Stomach (tissue), 8 donors: ENCODE measurements at regions not wholly inside any gene's neighbourhood (a gene's known extent, or its start where the extent isn't known, plus 50 kb on each side); places are given as distances from the start of the nearest gene placed in this dataset.

ENCODE experiments used
- DNase-seq, 2 donors: peaks; one replicate each; pipeline versions ENCODE4 v3.0.0 to v3.0.0-alpha.2; 2013 to 2019
- H3K27ac ChIP-seq, 5 donors: fragments of 200-600 bp in 4 of 5; sonication (generic) in 4 of 5; one replicate each; pipeline ENCODE4 v1.5.1; 2013 to 2019; ENCODE audit warnings: mild to moderate bottlenecking in 1 of 5, moderate library complexity in 1 of 5
- H3K27me3 ChIP-seq, 3 donors: fragments of 200-600 bp; sonication (generic); one replicate each; pipeline ENCODE4 v1.5.1; 2017 to 2019; ENCODE audit warnings: mixed run types in 1 of 3
- H3K36me3 ChIP-seq, 4 donors: fragments of 200-600 bp; sonication (generic); 1 replicate in 3 of 4; 2 replicates in 1 of 4; pipeline ENCODE4 v1.5.1; 2016 to 2019
- H3K4me1 ChIP-seq, 4 donors: fragments of 200-600 bp; sonication (generic); one replicate each; pipeline ENCODE4 v1.5.1; 2016 to 2019
- H3K4me3 ChIP-seq, 4 donors: fragments of 200-600 bp; sonication (generic) in 3 of 4; one replicate each; pipeline ENCODE4 v1.5.1; 2016 to 2019; ENCODE audit warnings: mild to moderate bottlenecking in 1 of 4
- H3K9me3 ChIP-seq, 4 donors: fragments of 200-600 bp; sonication (generic); one replicate each; pipeline ENCODE4 v1.5.1; 2016 to 2019
- EP300 ChIP-seq: sonication (generic); formaldehyde crosslinking; IDR thresholded peaks from one replicate; pipeline ENCODE4 v1.6.1; 2017; ENCODE audit warnings: antibody characterized with exemption
- POLR2A ChIP-seq, 4 donors: fragments of 450-650 bp; IDR thresholded peaks; one replicate each; pipeline ENCODE4 v1.6.1; 2016; ENCODE audit warnings: antibody characterized with exemption in 4 of 4, control low read depth in 2 of 4, mild to moderate bottlenecking in 1 of 4, moderate library complexity in 1 of 4
- POLR2AphosphoS5 ChIP-seq, 3 donors: sonication (generic); formaldehyde crosslinking; IDR thresholded peaks; one replicate each; pipeline ENCODE4 v1.6.1; 2016; ENCODE audit warnings: antibody characterized with exemption in 3 of 3
- WGBS, 5 donors: extraction: QIAGEN DNeasy Blood & Tissue Kit in 3 of 5; methylation state at CpG; one replicate each; pipeline versions ENCODE4 v1.1.5 to v1.1.7; 2013 to 2018; 5-methylcytosine and 5-hydroxymethylcytosine counted together
- intact Hi-C: fragments of 100-400 bp; cut with DNase I; formaldehyde crosslinking; loops from one replicate; pipeline ENCODE4 v1.15.1; 2023; ENCODE audit warnings: low total_unique reads
- TF ChIP-seq, protein P1 (sequence below), 7 experiments: fragments of 450-650 bp in 4 of 7; fragments of 200-600 bp in 3 of 7; sonication (generic) in 3 of 7; IDR thresholded peaks; one replicate each; pipeline ENCODE4 v1.5.1; 2016 to 2019; ENCODE audit warnings: antibody characterized with exemption in 7 of 7, control low read depth in 2 of 7, mild to moderate bottlenecking in 1 of 7
- donor health status: healthy with polysubstance abuse.
- donor health status: Bipolar disorder and iron deficiency.
- donor health status: healthy.

DNA sequence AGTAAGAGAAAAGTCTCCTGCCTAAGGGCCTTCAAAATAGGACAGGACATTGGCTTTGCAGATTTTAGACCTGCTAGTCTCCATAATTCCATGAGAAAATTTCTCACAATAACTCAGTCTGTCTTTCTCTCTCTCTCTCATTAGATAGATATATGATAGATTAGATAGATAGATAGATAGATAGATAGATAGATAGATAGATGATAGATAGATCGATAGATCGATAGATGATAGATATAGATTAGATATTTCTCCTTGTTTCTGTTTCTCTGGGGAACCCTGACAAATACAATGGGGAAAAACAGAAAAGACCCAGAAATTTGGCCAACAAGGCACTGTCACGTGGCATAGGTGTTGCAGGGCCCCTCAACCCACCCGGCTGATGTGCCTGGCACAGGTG is 84.4 kb upstream of the ALDH1B1 start:
- WGBS, 5 donors = 85 to 95% (median 93%) methylated on average over 4 of the region's 4 CpGs
- Histone ChIP-seq H3K27ac (no peak overlapping the region), H3K4me3 (no peak overlapping the region), H3K36me3 (no peaks in the 10 kb centered on the region), H3K27me3 (peaks cover 0 to 10% (median 0%) of the 10 kb centered on the region in 3 donors), H3K4me1 (peaks cover 0 to 22% (median 10%) of the 10 kb centered on the region in 4 donors), H3K9me3 (no peaks in the 10 kb centered on the region)
- TF ChIP-seq EP300 (no peak), POLR2AphosphoS5 (IDR thresholded peaks at IDR 0.05) (no peak), POLR2A (IDR thresholded peaks at IDR 0.05) (no peak)
- TF ChIP-seq, protein P1, sequence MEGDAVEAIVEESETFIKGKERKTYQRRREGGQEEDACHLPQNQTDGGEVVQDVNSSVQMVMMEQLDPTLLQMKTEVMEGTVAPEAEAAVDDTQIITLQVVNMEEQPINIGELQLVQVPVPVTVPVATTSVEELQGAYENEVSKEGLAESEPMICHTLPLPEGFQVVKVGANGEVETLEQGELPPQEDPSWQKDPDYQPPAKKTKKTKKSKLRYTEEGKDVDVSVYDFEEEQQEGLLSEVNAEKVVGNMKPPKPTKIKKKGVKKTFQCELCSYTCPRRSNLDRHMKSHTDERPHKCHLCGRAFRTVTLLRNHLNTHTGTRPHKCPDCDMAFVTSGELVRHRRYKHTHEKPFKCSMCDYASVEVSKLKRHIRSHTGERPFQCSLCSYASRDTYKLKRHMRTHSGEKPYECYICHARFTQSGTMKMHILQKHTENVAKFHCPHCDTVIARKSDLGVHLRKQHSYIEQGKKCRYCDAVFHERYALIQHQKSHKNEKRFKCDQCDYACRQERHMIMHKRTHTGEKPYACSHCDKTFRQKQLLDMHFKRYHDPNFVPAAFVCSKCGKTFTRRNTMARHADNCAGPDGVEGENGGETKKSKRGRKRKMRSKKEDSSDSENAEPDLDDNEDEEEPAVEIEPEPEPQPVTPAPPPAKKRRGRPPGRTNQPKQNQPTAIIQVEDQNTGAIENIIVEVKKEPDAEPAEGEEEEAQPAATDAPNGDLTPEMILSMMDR (IDR thresholded peaks at IDR 0.05) = no peak
- DNase-seq = no peak
- intact Hi-C loops = no loop called here

DNA sequence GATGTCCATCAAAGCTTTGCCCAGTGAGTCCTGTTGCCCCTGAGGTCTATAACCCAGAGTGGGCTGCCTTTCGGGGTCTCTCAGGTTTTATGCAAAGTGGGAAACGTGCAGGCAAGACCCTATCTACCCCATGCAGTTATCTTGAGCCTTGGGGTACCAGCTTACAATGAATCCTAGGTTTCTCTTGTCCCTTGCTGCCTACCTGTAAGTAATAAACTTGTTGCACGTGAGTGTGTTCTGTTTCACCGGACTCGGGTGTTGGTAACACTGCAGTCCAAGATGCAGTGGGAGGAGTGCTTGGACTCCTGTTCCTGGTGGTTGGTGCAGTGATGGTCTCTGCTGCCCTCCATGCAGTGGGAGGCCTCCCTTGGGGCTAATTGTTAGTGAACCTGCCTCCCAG is 85.6 kb upstream of the ALDH1B1 start:
- intact Hi-C loops = no loop called here
- Histone ChIP-seq H3K4me1 (peaks cover 0 to 21% (median 10%) of the 10 kb centered on the region in 4 donors), H3K36me3 (no peaks in the 10 kb centered on the region), H3K4me3 (no peak overlapping the region), H3K27me3 (peaks cover 0 to 10% (median 0%) of the 10 kb centered on the region in 3 donors), H3K27ac (no peak overlapping the region), H3K9me3 (no peaks in the 10 kb centered on the region)
- 77 to 88% (median 81%) methylated on average over 4 to 5 of the region's 5 CpGs for WGBS, 5 donors
- TF ChIP-seq EP300 (no peak), POLR2A (IDR thresholded peaks at IDR 0.05) (no peak), POLR2AphosphoS5 (IDR thresholded peaks at IDR 0.05) (no peak)
- TF ChIP-seq, protein P1 (IDR thresholded peaks at IDR 0.05) = no peak
- DNase-seq = no peak

DNA sequence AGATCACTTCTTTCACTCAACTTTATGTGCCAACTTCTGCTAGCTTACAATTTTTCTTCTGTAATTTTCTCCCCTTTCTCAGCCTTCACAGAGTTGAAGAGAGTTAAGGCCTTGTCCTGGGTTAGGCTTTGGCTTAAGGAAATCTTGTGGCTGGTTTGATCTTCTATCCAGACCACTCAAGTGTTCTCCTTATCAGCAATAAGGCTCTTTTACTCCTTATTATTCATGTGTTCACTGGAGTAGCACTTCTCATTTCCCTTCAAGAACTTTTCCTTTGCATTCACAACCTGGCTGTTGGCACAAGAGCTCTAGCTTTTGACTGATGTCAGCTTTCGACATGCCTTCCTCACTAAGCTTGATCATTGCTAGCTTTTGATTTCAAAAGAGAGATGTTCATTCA is 86.9 kb upstream of the ALDH1B1 start:
- Histone ChIP-seq H3K4me3 (no peak overlapping the region), H3K27me3 (no peaks in the 10 kb centered on the region), H3K36me3 (no peaks in the 10 kb centered on the region), H3K4me1 (peaks cover 0 to 17% (median 6%) of the 10 kb centered on the region in 4 donors), H3K9me3 (no peaks in the 10 kb centered on the region), H3K27ac (no peak overlapping the region)
- TF ChIP-seq POLR2A (IDR thresholded peaks at IDR 0.05) (no peak), POLR2AphosphoS5 (IDR thresholded peaks at IDR 0.05) (no peak), EP300 (no peak)
- TF ChIP-seq, protein P1 (IDR thresholded peaks at IDR 0.05) = no peak
- WGBS, 5 donors = 88 to 100% (median 96%) methylated on average over 1 of the region's 1 CpG
- intact Hi-C loops = no loop called here
- no peak for DNase-seq

DNA sequence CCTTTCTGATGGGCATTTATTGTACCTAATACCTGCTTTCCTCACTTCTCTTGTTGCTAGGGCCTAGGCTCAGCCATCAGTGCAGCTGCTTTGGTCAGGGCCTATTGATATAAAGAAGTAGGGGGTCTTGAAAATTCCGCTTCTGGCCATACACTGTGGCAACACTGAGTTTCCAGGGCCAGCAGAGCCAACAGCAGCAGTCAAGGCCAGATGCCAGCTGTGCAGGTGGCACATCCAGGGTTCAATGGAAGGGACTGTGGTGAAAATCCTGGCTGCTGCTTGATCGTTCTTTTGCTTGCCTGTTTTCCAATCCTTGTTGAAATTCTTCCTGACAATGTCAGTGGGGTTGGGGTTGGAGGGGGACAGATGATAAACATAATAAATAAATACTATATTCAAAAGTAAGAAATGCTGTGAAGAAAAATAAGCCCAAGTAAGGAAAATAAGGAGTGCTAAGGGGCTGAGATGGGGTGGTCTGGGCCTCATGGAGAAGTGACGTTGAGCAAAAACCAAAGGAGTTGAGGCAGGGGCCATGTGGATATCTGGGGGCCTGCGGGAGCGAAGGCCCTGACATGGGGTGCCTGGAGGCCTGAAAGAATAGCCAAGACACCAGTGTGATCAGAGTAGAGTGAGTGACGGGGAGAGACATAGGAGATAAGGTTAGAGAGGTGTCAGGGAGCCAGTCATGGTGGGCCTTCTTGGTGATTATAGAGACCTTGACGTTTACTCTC is 91.0 kb upstream of the ALDH1B1 start:
- no peaks in the 10 kb centered on the region for H3K36me3 ChIP-seq
- no peak overlapping the region for H3K4me3 ChIP-seq
- no peak for DNase-seq
- WGBS, 5 donors = 86 to 90% (median 89%) methylated on average over 7 of the region's 7 CpGs
- H3K9me3 ChIP-seq = no peaks in the 10 kb centered on the region
- intact Hi-C loops = no loop called here
- no peaks in the 10 kb centered on the region for H3K27me3 ChIP-seq
- no peaks in the 10 kb centered on the region for H3K4me1 ChIP-seq
- TF ChIP-seq EP300 = no peak
- no peak for TF ChIP-seq POLR2AphosphoS5 (IDR thresholded peaks at IDR 0.05)
- no peak overlapping the region for H3K27ac ChIP-seq

DNA sequence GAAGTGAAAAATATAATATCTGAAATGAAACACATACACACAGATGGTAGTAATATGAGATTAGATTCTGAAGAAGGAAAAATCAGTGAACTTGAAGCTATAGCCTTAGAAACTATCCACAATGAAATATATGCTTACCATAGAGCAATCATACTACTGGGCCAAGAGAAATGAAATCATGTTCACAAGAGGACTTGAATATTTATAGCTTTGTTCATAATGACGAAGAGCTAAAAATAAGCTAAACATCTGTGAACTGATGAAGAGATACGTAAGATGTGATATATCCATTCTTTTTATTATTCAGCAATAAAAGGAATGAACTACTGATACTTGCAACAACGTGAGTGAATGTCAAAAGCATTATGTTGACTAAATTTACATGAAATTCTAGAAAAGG is 92.6 kb upstream of the ALDH1B1 start:
- 23 to 79% (median 32%) methylated on average over 3 of the region's 3 CpGs for WGBS, 5 donors
- H3K9me3 ChIP-seq = no peaks in the 10 kb centered on the region
- intact Hi-C loops = no loop called here
- H3K4me1 ChIP-seq = no peaks in the 10 kb centered on the region
- no peaks in the 10 kb centered on the region for H3K36me3 ChIP-seq
- DNase-seq = no peak
- no peak overlapping the region for H3K4me3 ChIP-seq
- no peaks in the 10 kb centered on the region for H3K27me3 ChIP-seq
- H3K27ac ChIP-seq = no peak overlapping the region
- TF ChIP-seq, protein P1 (IDR thresholded peaks at IDR 0.05) = no peak
- TF ChIP-seq POLR2A (IDR thresholded peaks at IDR 0.05) = no peak
- no peak for TF ChIP-seq EP300
- TF ChIP-seq POLR2AphosphoS5 (IDR thresholded peaks at IDR 0.05) = no peak
